IMR-90 (cell line): ENCODE measurements at regions not wholly inside any gene's neighbourhood (a gene's known extent, or its start where the extent isn't known, plus 50 kb on each side); places are given as distances from the start of the nearest gene placed in this dataset.

Experiments
- BHLHE40 ChIP-seq: fragments of 150-350 bp; IDR thresholded peaks from 2 replicates; pipeline ENCODE4 v1.6.1; 2016; ENCODE audit warnings: mild to moderate bottlenecking, low read depth, low read length
- CEBPB ChIP-seq: IDR thresholded peaks from 2 replicates; pipeline ENCODE4 v1.6.1; 2012; ENCODE audit warnings: low read depth, low read length, improper control_type of control experiment
- CTCF ChIP-seq: conservative IDR thresholded peaks from 2 replicates; pipeline ENCODE4 v1.5.1; 2012; ENCODE audit warnings: mild to moderate bottlenecking, low read depth, low read length, improper control_type of control experiment
- MAZ ChIP-seq: IDR thresholded peaks from 2 replicates; pipeline ENCODE4 v1.6.1; 2012; ENCODE audit warnings: low read depth, mild to moderate bottlenecking, low read length, improper control_type of control experiment, moderate library complexity, borderline replicate concordance
- MXI1 ChIP-seq: IDR thresholded peaks from 2 replicates; pipeline ENCODE4 v1.6.1; 2012; ENCODE audit warnings: low read depth, mild to moderate bottlenecking, low read length, moderate library complexity, borderline replicate concordance
- POLR2A ChIP-seq: IDR thresholded peaks from 2 replicates; pipeline ENCODE4 v1.6.1; 2012; ENCODE audit warnings: mild to moderate bottlenecking, low read depth, low read length
- RAD21 ChIP-seq: IDR thresholded peaks from 2 replicates; pipeline ENCODE4 v1.6.1; 2012; ENCODE audit warnings: low read length, improper control_type of control experiment
- SMC3 ChIP-seq: fragments of 150-350 bp; IDR thresholded peaks from 2 replicates; pipeline ENCODE4 v1.6.1; 2016; ENCODE audit warnings: low read depth, mild to moderate bottlenecking, antibody characterized with exemption, low read length, moderate library complexity
- USF2 ChIP-seq: fragments of 150-350 bp; IDR thresholded peaks from 2 replicates; pipeline ENCODE4 v1.6.1; 2017; ENCODE audit warnings: mild to moderate bottlenecking, antibody characterized with exemption, low read length, low read depth
- TF ChIP-seq, protein P1 (sequence below): fragments of 150-350 bp; IDR thresholded peaks from 2 replicates; pipeline ENCODE4 v1.6.1; 2016; ENCODE audit warnings: low read depth, mild to moderate bottlenecking, low read length, moderate library complexity, borderline replicate concordance

DNA sequence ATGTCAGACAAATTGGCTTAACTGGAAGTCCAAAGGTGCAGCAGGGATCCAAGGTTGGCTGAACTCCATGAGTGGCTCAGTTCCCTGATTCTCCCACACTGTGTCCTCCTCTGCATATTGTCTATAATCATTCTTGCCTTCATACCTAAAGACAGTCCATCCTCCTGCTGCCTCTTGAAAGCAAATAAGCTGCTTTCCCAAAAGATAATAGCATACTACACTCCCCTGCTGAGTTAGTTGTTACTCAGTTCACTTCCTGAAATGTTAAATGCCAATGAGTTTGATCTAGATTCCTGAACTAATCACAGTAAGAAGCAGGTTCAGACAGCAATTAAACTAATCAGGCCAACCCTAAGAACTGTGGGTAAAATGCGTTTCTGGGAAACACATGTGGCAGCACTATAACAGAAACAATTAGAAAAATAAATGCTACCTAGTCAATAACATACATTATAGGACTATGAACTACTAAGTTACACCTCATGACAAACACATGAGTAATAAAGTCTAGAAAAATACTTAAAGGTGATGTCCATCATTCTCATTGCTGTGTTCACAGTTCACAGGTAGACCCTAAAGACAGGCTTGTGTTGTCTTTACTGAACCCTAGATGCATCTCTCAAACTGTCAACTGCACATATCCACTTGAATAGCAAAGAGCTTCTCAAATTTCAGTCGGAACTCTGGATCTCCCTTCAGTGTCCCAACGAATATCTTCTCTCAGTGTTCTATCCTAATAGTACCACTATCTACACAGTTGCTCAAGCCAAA lies 50.8 kb upstream of the BOLA1 start:
- TF ChIP-seq CTCF (no peak), RAD21 (no peak), MAZ (no peak), POLR2A (no peak), BHLHE40 (no peak), CEBPB (no peak), SMC3 (no peak), USF2 (no peak), MXI1 (no peak)
- TF ChIP-seq, protein P1, sequence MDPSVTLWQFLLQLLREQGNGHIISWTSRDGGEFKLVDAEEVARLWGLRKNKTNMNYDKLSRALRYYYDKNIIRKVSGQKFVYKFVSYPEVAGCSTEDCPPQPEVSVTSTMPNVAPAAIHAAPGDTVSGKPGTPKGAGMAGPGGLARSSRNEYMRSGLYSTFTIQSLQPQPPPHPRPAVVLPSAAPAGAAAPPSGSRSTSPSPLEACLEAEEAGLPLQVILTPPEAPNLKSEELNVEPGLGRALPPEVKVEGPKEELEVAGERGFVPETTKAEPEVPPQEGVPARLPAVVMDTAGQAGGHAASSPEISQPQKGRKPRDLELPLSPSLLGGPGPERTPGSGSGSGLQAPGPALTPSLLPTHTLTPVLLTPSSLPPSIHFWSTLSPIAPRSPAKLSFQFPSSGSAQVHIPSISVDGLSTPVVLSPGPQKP: no peak
